ENCODE measurements at regions not wholly inside any gene's neighbourhood (a gene's known extent, or its start where the extent isn't known, plus 50 kb on each side); places are given as distances from the start of the nearest gene placed in this dataset.
A peak's percentile ranks its signal among the peaks of the same experiment; 100 is the strongest.

- TF ChIP-seq MYC (IDR thresholded peaks at IDR 0.05; ENCODE audit: insufficient read depth, insufficient read length, insufficient replicate concordance, low read length, severe bottlenecking) (no peak), REST (IDR thresholded peaks at IDR 0.05; ENCODE audit: low read depth, low read length) (no peak), CBX3 (IDR thresholded peaks at IDR 0.05; ENCODE audit: borderline replicate concordance, low read depth) (no peak), NKRF (conservative IDR thresholded peaks at IDR 0.05) (no peak), JUND (IDR thresholded peaks at IDR 0.05; ENCODE audit: low read depth, low read length) (peak; percentile 82; the same call in 1 of the 2 replicates), RELB (IDR thresholded peaks at IDR 0.05; ENCODE audit: low read depth) (peak; percentile 61; the same call in 1 of the 2 replicates), SMARCA5 (IDR thresholded peaks at IDR 0.05) (0 out of 2 replicates have a peak, but pooled peaks have one; percentile 14), BCL3 (IDR thresholded peaks at IDR 0.05; ENCODE audit: borderline replicate concordance, insufficient read depth, low read depth, low read length, poor library complexity, severe bottlenecking) (peak; percentile 93), CEBPB (IDR thresholded peaks at IDR 0.05; ENCODE audit: borderline replicate concordance in 1 of 2, low read depth in 2 of 2, low read length in 2 of 2) (peak in 1 of 2 experiments; percentile 92; a peak in 2 of 4 replicates), BACH1 (IDR thresholded peaks at IDR 0.05; ENCODE audit: borderline replicate concordance) (peak; percentile 28; the same call in 1 of the 2 replicates), POLR2A (IDR thresholded peaks at IDR 0.05; ENCODE audit: low read depth, low read length) (no peak), SMC3 (IDR thresholded peaks at IDR 0.05; ENCODE audit: borderline replicate concordance, low read length) (peak; percentile 22; the same call in 1 of the 2 replicates), MAX (IDR thresholded peaks at IDR 0.05; ENCODE audit: low read depth, low read length) (no peak), GATAD2B (conservative IDR thresholded peaks at IDR 0.05; ENCODE audit: low read depth) (peak; percentile 74), DPF2 (IDR thresholded peaks at IDR 0.05) (peak; percentile 75), PKNOX1 (IDR thresholded peaks at IDR 0.05) (0 out of 2 replicates have a peak, but pooled peaks have one; percentile 21), SREBF1 (IDR thresholded peaks at IDR 0.05; ENCODE audit: low read length) (peak; percentile 72)
These were observed 158.8 kb downstream of the DEPDC1B start (continued) for GRCh38 chr5:60540856-60541805.
